Endothelial cell (in vitro differentiated cells): ENCODE measurements at regions not wholly inside any gene's neighbourhood (a gene's known extent, or its start where the extent isn't known, plus 50 kb on each side); places are given as distances from the start of the nearest gene placed in this dataset.

Experiments used
- DNase-seq: peaks from one replicate; pipeline ENCODE4 v3.0.0; 2021; ENCODE audit warnings: low spot score
- H3K27ac Mint-ChIP-seq: one replicate; pipeline ENCODE4 v1.8.0; 2021; ENCODE audit warnings: mixed read lengths, inconsistent platforms; ENCODE audit not compliant: unreplicated experiment
- H3K27me3 Mint-ChIP-seq: one replicate; pipeline ENCODE4 v1.8.0; 2021; ENCODE audit warnings: mild to moderate bottlenecking, moderate library complexity, mixed read lengths, inconsistent platforms; ENCODE audit not compliant: unreplicated experiment
- H3K36me3 Mint-ChIP-seq: one replicate; pipeline ENCODE4 v1.8.0; 2021; ENCODE audit warnings: mild to moderate bottlenecking, low read depth, mixed read lengths, inconsistent platforms; ENCODE audit not compliant: unreplicated experiment
- H3K4me1 Mint-ChIP-seq: one replicate; pipeline ENCODE4 v1.8.0; 2021; ENCODE audit warnings: mild to moderate bottlenecking, mixed read lengths, inconsistent platforms; ENCODE audit not compliant: unreplicated experiment
- H3K4me3 Mint-ChIP-seq: one replicate; pipeline ENCODE4 v1.8.0; 2021; ENCODE audit warnings: mild to moderate bottlenecking, mixed read lengths, inconsistent platforms; ENCODE audit not compliant: unreplicated experiment
- H3K9me3 Mint-ChIP-seq: one replicate; pipeline ENCODE4 v1.8.0; 2021; ENCODE audit warnings: mixed read lengths, inconsistent platforms; ENCODE audit not compliant: unreplicated experiment
- CTCF ChIP-seq: fragments of 200-600 bp; sonication (generic); IDR thresholded peaks from one replicate; pipeline ENCODE4 v1.5.0; 2021; ENCODE audit warnings: antibody characterized with exemption; ENCODE audit not compliant: unreplicated experiment

- H3K27ac Mint-ChIP-seq: no peak overlapping the region
- H3K9me3 Mint-ChIP-seq: no peaks in the 10 kb centered on the region
- DNase-seq: no peak
- H3K4me1 Mint-ChIP-seq: no peaks in the 10 kb centered on the region
- peaks cover 3% of the 10 kb centered on the region for H3K36me3 Mint-ChIP-seq
- peaks cover 9% of the 10 kb centered on the region for H3K27me3 Mint-ChIP-seq
- no peak for TF ChIP-seq CTCF
- no peak overlapping the region for H3K4me3 Mint-ChIP-seq
These were observed 70.0 kb upstream of the GALNT9 start for GRCh38 chr12:132399092-132400010.

GRCh38 chr12:132398386-132398991, 69.1 kb upstream of the GALNT9 start:
- peaks cover 10% of the 10 kb centered on the region for H3K27me3 Mint-ChIP-seq
- peaks cover 4% of the 10 kb centered on the region for H3K36me3 Mint-ChIP-seq
- TF ChIP-seq CTCF: no peak
- H3K4me3 Mint-ChIP-seq: no peak overlapping the region
- no peaks in the 10 kb centered on the region for H3K9me3 Mint-ChIP-seq
- no peaks in the 10 kb centered on the region for H3K4me1 Mint-ChIP-seq
- no peak overlapping the region for H3K27ac Mint-ChIP-seq
- no peak for DNase-seq

GRCh38 chr12:132397934-132398385, 68.6 kb upstream of the GALNT9 start:
- H3K4me1 Mint-ChIP-seq: no peaks in the 10 kb centered on the region
- H3K9me3 Mint-ChIP-seq: no peaks in the 10 kb centered on the region
- no peak for DNase-seq
- TF ChIP-seq CTCF: no peak
- peaks cover 13% of the 10 kb centered on the region for H3K27me3 Mint-ChIP-seq
- peaks cover 4% of the 10 kb centered on the region for H3K36me3 Mint-ChIP-seq
- no peak overlapping the region for H3K27ac Mint-ChIP-seq
- H3K4me3 Mint-ChIP-seq: no peak overlapping the region

- H3K9me3 Mint-ChIP-seq: no peaks in the 10 kb centered on the region
- no peak overlapping the region for H3K27ac Mint-ChIP-seq
- H3K4me3 Mint-ChIP-seq: no peak overlapping the region
- H3K27me3 Mint-ChIP-seq: peaks cover 11% of the 10 kb centered on the region
- no peak for DNase-seq
- no peak for TF ChIP-seq CTCF
- peaks cover 4% of the 10 kb centered on the region for H3K36me3 Mint-ChIP-seq
- H3K4me1 Mint-ChIP-seq: no peaks in the 10 kb centered on the region
These were observed 68.0 kb upstream of the GALNT9 start for GRCh38 chr12:132397152-132397933.
